Endodermal cell (in vitro differentiated cells): ENCODE measurements at regions not wholly inside any gene's neighbourhood (a gene's known extent, or its start where the extent isn't known, plus 50 kb on each side); places are given as distances from the start of the nearest gene placed in this dataset.

Source experiments
- DNase-seq: peaks from one replicate; pipeline ENCODE4 v3.0.0-alpha.2; 2017
- H3K27ac ChIP-seq: 2 replicates; pipeline ENCODE4 v1.5.1; 2013; ENCODE audit warnings: mild to moderate bottlenecking, low read depth, low read length, moderate library complexity
- H3K27me3 ChIP-seq: 2 replicates; pipeline ENCODE4 v1.6.1; 2013; ENCODE audit warnings: mild to moderate bottlenecking, low read length, moderate library complexity; ENCODE audit not compliant: insufficient read depth, control insufficient read depth, poor library complexity, severe bottlenecking
- H3K36me3 ChIP-seq: 2 replicates; pipeline ENCODE4 v1.7.0; 2013; ENCODE audit warnings: mild to moderate bottlenecking, low read length, moderate library complexity; ENCODE audit not compliant: control insufficient read depth, insufficient read depth
- H3K4me1 ChIP-seq: one replicate; pipeline ENCODE4 v1.7.0; 2013; ENCODE audit warnings: low read length; ENCODE audit not compliant: control insufficient read depth, insufficient read depth
- H3K4me3 ChIP-seq: 2 replicates; pipeline ENCODE4 v1.5.1; 2013; ENCODE audit warnings: mild to moderate bottlenecking, low read length, moderate library complexity
- H3K9ac ChIP-seq: 2 replicates; pipeline ENCODE4 v1.6.1; 2013; ENCODE audit warnings: mild to moderate bottlenecking, low read length, moderate library complexity; ENCODE audit not compliant: poor library complexity, severe bottlenecking; ENCODE audit errors: extremely low read depth
- H3K9me3 ChIP-seq: 2 replicates; pipeline ENCODE4 v1.6.1; 2013; ENCODE audit warnings: mild to moderate bottlenecking, low read length, moderate library complexity; ENCODE audit not compliant: control insufficient read depth
- H3K27ac Mint-ChIP-seq: 2 replicates; pipeline ENCODE4 v1.8.0; 2020; ENCODE audit warnings: mixed read lengths
- H3K27me3 Mint-ChIP-seq: 2 replicates; pipeline ENCODE4 v1.8.0; 2021; ENCODE audit warnings: mild to moderate bottlenecking, mixed read lengths; ENCODE audit not compliant: insufficient read depth
- H3K36me3 Mint-ChIP-seq: 2 replicates; pipeline ENCODE4 v1.8.0; 2020; ENCODE audit warnings: low read depth, mixed read lengths
- H3K4me1 Mint-ChIP-seq: 2 replicates; pipeline ENCODE4 v1.8.0; 2020; ENCODE audit warnings: mixed read lengths
- H3K4me3 Mint-ChIP-seq: 2 replicates; pipeline ENCODE4 v1.8.0; 2020; ENCODE audit warnings: mild to moderate bottlenecking, moderate library complexity, mixed read lengths
- H3K9me3 Mint-ChIP-seq: 2 replicates; pipeline ENCODE4 v1.8.0; 2020; ENCODE audit warnings: mild to moderate bottlenecking, mixed read lengths
- CTCF ChIP-seq: fragments of 200-600 bp; sonication (generic); conservative IDR thresholded peaks from 2 replicates; pipeline ENCODE4 v1.5.0; 2021; ENCODE audit warnings: antibody characterized with exemption, mild to moderate bottlenecking
- WGBS, 2 experiments: methylation state at CpG; one replicate each; pipeline versions ENCODE4 v1.1.5 to v1.1.7; 2013; ENCODE audit warnings: missing lambda C conversion rate in 2 of 2, mixed read lengths in 1 of 2; ENCODE audit not compliant: insufficient coverage in 1 of 2, insufficient read length in 1 of 2; 5-methylcytosine and 5-hydroxymethylcytosine counted together

GRCh38 chr4:18932730-18933339 is 911.3 kb upstream of the LCORL start:
- Histone ChIP-seq H3K9me3 (peaks cover 6% of the 10 kb centered on the region), H3K4me1 (no peaks in the 10 kb centered on the region), H3K9ac (no peak overlapping the region), H3K27me3 (no peaks in the 10 kb centered on the region), H3K36me3 (no peaks in the 10 kb centered on the region), H3K4me3 (no peak overlapping the region), H3K27ac (no peak overlapping the region)
- peaks cover 25% of the 10 kb centered on the region for H3K4me1 Mint-ChIP-seq
- H3K4me3 Mint-ChIP-seq = no peak overlapping the region
- TF ChIP-seq CTCF = no peak
- H3K36me3 Mint-ChIP-seq = no peaks in the 10 kb centered on the region
- WGBS, 2 experiments = 94% methylated on average over 1 of the region's 1 CpG; no CpG with 5 or more reads in 1 of the 2 experiments
- H3K9me3 Mint-ChIP-seq = peaks cover 2% of the 10 kb centered on the region
- H3K27me3 Mint-ChIP-seq = no peaks in the 10 kb centered on the region
- no peak for DNase-seq
- no peak overlapping the region for H3K27ac Mint-ChIP-seq

GRCh38 chr4:18931643-18932377 is 910.3 kb upstream of the LCORL start:
- H3K4me3 Mint-ChIP-seq = no peak overlapping the region
- 82% methylated on average over 1 of the region's 1 CpG; no CpG with 5 or more reads in 1 of the 2 experiments for WGBS, 2 experiments
- no peak overlapping the region for H3K4me3 ChIP-seq
- H3K9me3 ChIP-seq = no peaks in the 10 kb centered on the region
- no peak for DNase-seq
- no peaks in the 10 kb centered on the region for H3K36me3 Mint-ChIP-seq
- H3K27ac Mint-ChIP-seq = no peak overlapping the region
- H3K4me1 ChIP-seq = no peaks in the 10 kb centered on the region
- no peak overlapping the region for H3K9ac ChIP-seq
- TF ChIP-seq CTCF = no peak
- H3K4me1 Mint-ChIP-seq = peaks cover 21% of the 10 kb centered on the region
- peak overlapping the region; percentile 20 for H3K27ac ChIP-seq
- no peaks in the 10 kb centered on the region for H3K27me3 Mint-ChIP-seq
- H3K9me3 Mint-ChIP-seq = peaks cover 2% of the 10 kb centered on the region
- H3K36me3 ChIP-seq = no peaks in the 10 kb centered on the region
- no peaks in the 10 kb centered on the region for H3K27me3 ChIP-seq

- no peak overlapping the region for H3K4me3 ChIP-seq
- peaks cover 2% of the 10 kb centered on the region for H3K9me3 Mint-ChIP-seq
- H3K4me1 Mint-ChIP-seq = peaks cover 11% of the 10 kb centered on the region
- no peaks in the 10 kb centered on the region for H3K36me3 ChIP-seq
- H3K4me1 ChIP-seq = no peaks in the 10 kb centered on the region
- peaks cover 7% of the 10 kb centered on the region for H3K9me3 ChIP-seq
- H3K9ac ChIP-seq = no peak overlapping the region
- H3K4me3 Mint-ChIP-seq = no peak overlapping the region
- H3K27me3 ChIP-seq = no peaks in the 10 kb centered on the region
- H3K27ac ChIP-seq = no peak overlapping the region
- H3K36me3 Mint-ChIP-seq = no peaks in the 10 kb centered on the region
- TF ChIP-seq CTCF = no peak
- DNase-seq = no peak
- 95 to 97% methylated on average over 2 to 5 of the region's 6 CpGs for WGBS, 2 experiments
- no peak overlapping the region for H3K27ac Mint-ChIP-seq
- no peaks in the 10 kb centered on the region for H3K27me3 Mint-ChIP-seq
Measured at GRCh38 chr4:18930487-18930886, 908.9 kb upstream of the LCORL start.
